MCF 10A (cell line): ENCODE measurements at regions not wholly inside any gene's neighbourhood (a gene's known extent, or its start where the extent isn't known, plus 50 kb on each side); places are given as distances from the start of the nearest gene placed in this dataset.

Experiments
- BruUV-seq: library from RNA; stranded (reverse); fragments of 400-500 nt; replicated peaks from 2 replicates; lab custom pipeline; 2021; lab: Mats Ljungman, UMichigan
- CTCF ChIA-PET: fragments of 300-600 bp; sonication (Branson Sonifier 250); formaldehyde crosslinking; extraction: SDS; loops from one replicate; lab custom pipeline; 2021; ENCODE audit warnings: antibody characterized with exemption, inconsistent platforms; lab: Yijun Ruan, JAX
- POLR2A ChIA-PET: fragments of 300-600, 350-650 bp; sonication (Branson Sonifier 250); formaldehyde crosslinking; extraction: SDS; loops from one replicate; lab custom pipeline; 2020; ENCODE audit warnings: antibody characterized with exemption, inconsistent platforms; lab: Yijun Ruan, JAX
- DNase-seq: peaks from one replicate; pipeline ENCODE4 v3.0.0-alpha.2; 2018; ENCODE audit not compliant: unreplicated experiment
- H3K27ac Mint-ChIP-seq: one replicate; pipeline ENCODE4 v1.8.0; 2022; ENCODE audit warnings: mild to moderate bottlenecking, low read depth, mixed read lengths; ENCODE audit not compliant: unreplicated experiment
- H3K27me3 Mint-ChIP-seq: one replicate; pipeline ENCODE4 v1.8.0; 2022; ENCODE audit warnings: mixed read lengths; ENCODE audit not compliant: insufficient read depth, unreplicated experiment
- H3K36me3 Mint-ChIP-seq: one replicate; pipeline ENCODE4 v1.8.0; 2022; ENCODE audit warnings: mild to moderate bottlenecking, moderate library complexity, mixed read lengths; ENCODE audit not compliant: insufficient read depth, unreplicated experiment
- H3K4me1 Mint-ChIP-seq: one replicate; pipeline ENCODE4 v1.8.0; 2022; ENCODE audit warnings: mixed read lengths; ENCODE audit not compliant: insufficient read depth, unreplicated experiment
- H3K4me3 Mint-ChIP-seq: one replicate; pipeline ENCODE4 v1.8.0; 2022; ENCODE audit warnings: mild to moderate bottlenecking, moderate library complexity, mixed read lengths; ENCODE audit not compliant: unreplicated experiment
- H3K9me3 Mint-ChIP-seq: one replicate; pipeline ENCODE4 v1.8.0; 2022; ENCODE audit warnings: mixed read lengths; ENCODE audit not compliant: unreplicated experiment
- CTCF ChIP-seq: fragments of 200-600 bp; IDR thresholded peaks from one replicate; pipeline ENCODE4 v1.8.0; 2022; ENCODE audit warnings: antibody characterized with exemption, mild to moderate bottlenecking; ENCODE audit not compliant: unreplicated experiment
- intact Hi-C: fragments of 100-400 bp; cut with micrococcal nuclease; formaldehyde crosslinking; loops from 2 replicates; pipeline ENCODE4 v1.14.1; 2022

GRCh38 chr21:24881506-24881905 is 725.8 kb downstream of the MRPL39 start:
- CTCF ChIA-PET: no interaction called here
- TF ChIP-seq CTCF: no peak
- no TSS peak for BruUV-seq
- DNase-seq: peak; percentile 34
- peaks cover 10% of the 10 kb centered on the region for H3K9me3 Mint-ChIP-seq
- H3K4me3 Mint-ChIP-seq: no peak overlapping the region
- H3K27ac Mint-ChIP-seq: no peak overlapping the region
- H3K4me1 Mint-ChIP-seq: peaks cover 12% of the 10 kb centered on the region
- POLR2A ChIA-PET: interaction anchor here (1.4 kb wide), 1 partner anchor 14 kb away, joined by 4 read pairs; no protein-coding TSS in a partner anchor
- no peaks in the 10 kb centered on the region for H3K36me3 Mint-ChIP-seq
- intact Hi-C loops: no loop called here
- no peaks in the 10 kb centered on the region for H3K27me3 Mint-ChIP-seq

- H3K9me3 Mint-ChIP-seq: no peaks in the 10 kb centered on the region
- H3K4me3 Mint-ChIP-seq: no peak overlapping the region
- H3K27ac Mint-ChIP-seq: no peak overlapping the region
- ChIA-PET POLR2A (no interaction called here), CTCF (interaction anchor here (0.5 kb wide), 1 partner anchor 187 kb away, joined by 3 read pairs; no protein-coding TSS in a partner anchor)
- no peak for DNase-seq
- BruUV-seq: no TSS peak
- intact Hi-C loops: no loop called here
- peaks cover 6% of the 10 kb centered on the region for H3K36me3 Mint-ChIP-seq
- H3K4me1 Mint-ChIP-seq: no peaks in the 10 kb centered on the region
- no peak for TF ChIP-seq CTCF
- H3K27me3 Mint-ChIP-seq: no peaks in the 10 kb centered on the region
Measured at GRCh38 chr21:24870633-24871032, 736.6 kb downstream of the MRPL39 start.

GRCh38 chr21:24869862-24870261 is 737.4 kb downstream of the MRPL39 start:
- ChIA-PET CTCF (interaction anchor here (0.5 to 0.6 kb wide), 2 partner anchors 188 to 452 kb away, joined by 3 to 5 read pairs; no protein-coding TSS in a partner anchor), POLR2A (no interaction called here)
- BruUV-seq: no TSS peak
- Mint-ChIP-seq H3K27ac (no peak overlapping the region), H3K4me3 (no peak overlapping the region), H3K27me3 (no peaks in the 10 kb centered on the region), H3K9me3 (no peaks in the 10 kb centered on the region), H3K4me1 (no peaks in the 10 kb centered on the region), H3K36me3 (peaks cover 6% of the 10 kb centered on the region)
- TF ChIP-seq CTCF: no peak
- intact Hi-C loops: no loop called here
- DNase-seq: no peak

GRCh38 chr21:24868117-24868516 is 739.2 kb downstream of the MRPL39 start:
- BruUV-seq: no TSS peak
- ChIA-PET CTCF (interaction anchor here (0.6 kb wide), 1 partner anchor 1421 kb away, joined by 6 read pairs; no protein-coding TSS in a partner anchor), POLR2A (interaction anchor here (0.7 kb wide), 1 partner anchor 461 kb away, joined by 3 read pairs; no protein-coding TSS in a partner anchor)
- intact Hi-C loops: no loop called here
- Mint-ChIP-seq H3K4me1 (no peaks in the 10 kb centered on the region), H3K4me3 (no peak overlapping the region), H3K9me3 (no peaks in the 10 kb centered on the region), H3K27me3 (no peaks in the 10 kb centered on the region), H3K27ac (no peak overlapping the region), H3K36me3 (peaks cover 6% of the 10 kb centered on the region)
- no peak for DNase-seq
- no peak for TF ChIP-seq CTCF
